Neural cell (in vitro differentiated cells): ENCODE measurements at regions not wholly inside any gene's neighbourhood (a gene's known extent, or its start where the extent isn't known, plus 50 kb on each side); places are given as distances from the start of the nearest gene placed in this dataset.
A peak's percentile ranks its signal among the peaks of the same experiment; 100 is the strongest.

Experiments
- H2AFZ ChIP-seq: fragments of 200-600, 300-800 bp; sonication (generic), shearing (Covaris generic); 2 replicates; pipeline ENCODE4 v1.6.0; 2014; ENCODE audit warnings: low read depth, mild to moderate bottlenecking, antibody characterized with exemption, low read length, moderate library complexity
- H3F3A ChIP-seq: fragments of 200-600 bp; shearing (Covaris generic); 2 replicates; pipeline ENCODE4 v1.6.1; 2016; ENCODE audit warnings: mild to moderate bottlenecking, moderate library complexity, mixed read lengths, antibody characterized with exemption, low read length; ENCODE audit not compliant: insufficient read depth, poor library complexity, severe bottlenecking
- H3K27ac ChIP-seq: fragments of 200-600, 300-800 bp; sonication (generic), shearing (Covaris generic); 2 replicates; pipeline ENCODE4 v1.5.1; 2014; ENCODE audit warnings: mild to moderate bottlenecking, low read length, moderate library complexity
- H3K27me3 ChIP-seq: fragments of 300-800, 200-600 bp; sonication (generic), shearing (Covaris generic); 2 replicates; pipeline ENCODE4 v1.6.0; 2014; ENCODE audit warnings: mild to moderate bottlenecking, low read depth, low read length, moderate library complexity; ENCODE audit not compliant: insufficient read depth
- H3K36me3 ChIP-seq: fragments of 300-800, 200-600 bp; sonication (generic), shearing (Covaris generic); 2 replicates; pipeline ENCODE4 v1.5.1; 2014; ENCODE audit warnings: mild to moderate bottlenecking, antibody characterized with exemption, low read length, moderate library complexity; ENCODE audit not compliant: insufficient read depth
- H3K4me2 ChIP-seq: fragments of 300-800, 200-600 bp; sonication (generic), shearing (Covaris generic); 2 replicates; pipeline ENCODE4 v1.6.0; 2014; ENCODE audit warnings: mild to moderate bottlenecking, low read length
- H3K4me3 ChIP-seq: fragments of 300-800, 200-600 bp; sonication (generic), shearing (Covaris generic); 2 replicates; pipeline ENCODE4 v1.5.1; 2014; ENCODE audit warnings: mild to moderate bottlenecking, low read length, moderate library complexity
- H3K79me2 ChIP-seq: fragments of 200-600 bp; shearing (Covaris generic); replicated peaks from 2 replicates; pipeline ENCODE4 v1.6.0; 2014; ENCODE audit warnings: mild to moderate bottlenecking, low read length, moderate library complexity; ENCODE audit not compliant: insufficient read depth
- H3K9ac ChIP-seq: fragments of 300-800, 200-600 bp; sonication (generic), shearing (Covaris generic); 2 replicates; pipeline ENCODE4 v1.6.1; 2016; ENCODE audit warnings: mild to moderate bottlenecking, low read length, mixed read lengths
- H3K9me2 ChIP-seq: fragments of 200-600 bp; shearing (Covaris generic); 2 replicates; pipeline ENCODE4 v1.6.1; 2016; ENCODE audit warnings: mild to moderate bottlenecking, low read length, mixed read lengths; ENCODE audit not compliant: insufficient read depth
- H3K9me3 ChIP-seq: fragments of 200-600, 300-800 bp; sonication (generic), shearing (Covaris generic); 2 replicates; pipeline ENCODE4 v1.6.1; 2016; ENCODE audit warnings: mild to moderate bottlenecking, mixed run types, low read length, moderate library complexity, mixed read lengths
- H4K20me1 ChIP-seq: fragments of 200-600 bp; shearing (Covaris generic); 2 replicates; pipeline ENCODE4 v1.6.1; 2016; ENCODE audit warnings: mild to moderate bottlenecking, mixed run types; ENCODE audit not compliant: insufficient read depth
- EP300 ChIP-seq: fragments of 450-650 bp; conservative IDR thresholded peaks from 2 replicates; pipeline ENCODE4 v1.6.1; 2014; ENCODE audit warnings: antibody characterized with exemption, mild to moderate bottlenecking, moderate library complexity; ENCODE audit not compliant: poor library complexity, severe bottlenecking
- EZH2 ChIP-seq: fragments of 200-600, 300-800 bp; shearing (Covaris generic), sonication (generic); IDR thresholded peaks from 2 replicates; pipeline ENCODE4 v1.6.1; 2014; ENCODE audit warnings: antibody characterized with exemption, low read length, borderline replicate concordance, mild to moderate bottlenecking; ENCODE audit not compliant: insufficient read depth, poor library complexity, severe bottlenecking
- MXI1 ChIP-seq: fragments of 450-650 bp; conservative IDR thresholded peaks from 2 replicates; pipeline ENCODE4 v1.6.1; 2014; ENCODE audit warnings: antibody characterized with exemption, mild to moderate bottlenecking; ENCODE audit not compliant: poor library complexity, severe bottlenecking
- POLR2AphosphoS5 ChIP-seq: IDR thresholded peaks from 2 replicates; pipeline ENCODE4 v1.6.1; 2012
- RAD21 ChIP-seq: fragments of 450-650 bp; conservative IDR thresholded peaks from 2 replicates; pipeline ENCODE4 v1.6.1; 2014; ENCODE audit warnings: antibody characterized with exemption, mild to moderate bottlenecking, moderate library complexity
- SMC3 ChIP-seq: fragments of 450-650 bp; conservative IDR thresholded peaks from 2 replicates; pipeline ENCODE4 v1.6.1; 2014; ENCODE audit warnings: antibody characterized with exemption, mild to moderate bottlenecking, moderate library complexity; ENCODE audit not compliant: poor library complexity
- TAF1 ChIP-seq: IDR thresholded peaks from 2 replicates; pipeline ENCODE4 v1.6.1; 2012; ENCODE audit warnings: low read depth
- TF ChIP-seq, protein P1 (sequence below): fragments of 450-650 bp; IDR thresholded peaks from 2 replicates; pipeline ENCODE4 v1.5.1; 2014; ENCODE audit warnings: antibody characterized with exemption, mild to moderate bottlenecking, moderate library complexity; ENCODE audit not compliant: poor library complexity, severe bottlenecking
- TF ChIP-seq, protein P2 (sequence below): IDR thresholded peaks from 2 replicates; pipeline ENCODE4 v1.6.1; 2012; ENCODE audit warnings: borderline replicate concordance

GRCh38 chr7:108722561-108722960 is 152.9 kb downstream of the DNAJB9 start:
- Histone ChIP-seq H3K36me3 (no peaks in the 10 kb centered on the region), H3K4me3 (no peak overlapping the region), H3K9ac (no peak overlapping the region), H3K4me2 (peak overlapping the region; percentile 49), H3K9me3 (no peaks in the 10 kb centered on the region), H3K27me3 (no peaks in the 10 kb centered on the region), H4K20me1 (no peaks in the 10 kb centered on the region), H2AFZ (no peak overlapping the region), H3K9me2 (no peaks in the 10 kb centered on the region), H3F3A (peaks cover 6% of the 10 kb centered on the region), H3K79me2 (no peaks in the 10 kb centered on the region), H3K27ac (peak overlapping the region; percentile 73)
- TF ChIP-seq, protein P1, sequence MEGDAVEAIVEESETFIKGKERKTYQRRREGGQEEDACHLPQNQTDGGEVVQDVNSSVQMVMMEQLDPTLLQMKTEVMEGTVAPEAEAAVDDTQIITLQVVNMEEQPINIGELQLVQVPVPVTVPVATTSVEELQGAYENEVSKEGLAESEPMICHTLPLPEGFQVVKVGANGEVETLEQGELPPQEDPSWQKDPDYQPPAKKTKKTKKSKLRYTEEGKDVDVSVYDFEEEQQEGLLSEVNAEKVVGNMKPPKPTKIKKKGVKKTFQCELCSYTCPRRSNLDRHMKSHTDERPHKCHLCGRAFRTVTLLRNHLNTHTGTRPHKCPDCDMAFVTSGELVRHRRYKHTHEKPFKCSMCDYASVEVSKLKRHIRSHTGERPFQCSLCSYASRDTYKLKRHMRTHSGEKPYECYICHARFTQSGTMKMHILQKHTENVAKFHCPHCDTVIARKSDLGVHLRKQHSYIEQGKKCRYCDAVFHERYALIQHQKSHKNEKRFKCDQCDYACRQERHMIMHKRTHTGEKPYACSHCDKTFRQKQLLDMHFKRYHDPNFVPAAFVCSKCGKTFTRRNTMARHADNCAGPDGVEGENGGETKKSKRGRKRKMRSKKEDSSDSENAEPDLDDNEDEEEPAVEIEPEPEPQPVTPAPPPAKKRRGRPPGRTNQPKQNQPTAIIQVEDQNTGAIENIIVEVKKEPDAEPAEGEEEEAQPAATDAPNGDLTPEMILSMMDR, result no peak
- TF ChIP-seq, protein P2, sequence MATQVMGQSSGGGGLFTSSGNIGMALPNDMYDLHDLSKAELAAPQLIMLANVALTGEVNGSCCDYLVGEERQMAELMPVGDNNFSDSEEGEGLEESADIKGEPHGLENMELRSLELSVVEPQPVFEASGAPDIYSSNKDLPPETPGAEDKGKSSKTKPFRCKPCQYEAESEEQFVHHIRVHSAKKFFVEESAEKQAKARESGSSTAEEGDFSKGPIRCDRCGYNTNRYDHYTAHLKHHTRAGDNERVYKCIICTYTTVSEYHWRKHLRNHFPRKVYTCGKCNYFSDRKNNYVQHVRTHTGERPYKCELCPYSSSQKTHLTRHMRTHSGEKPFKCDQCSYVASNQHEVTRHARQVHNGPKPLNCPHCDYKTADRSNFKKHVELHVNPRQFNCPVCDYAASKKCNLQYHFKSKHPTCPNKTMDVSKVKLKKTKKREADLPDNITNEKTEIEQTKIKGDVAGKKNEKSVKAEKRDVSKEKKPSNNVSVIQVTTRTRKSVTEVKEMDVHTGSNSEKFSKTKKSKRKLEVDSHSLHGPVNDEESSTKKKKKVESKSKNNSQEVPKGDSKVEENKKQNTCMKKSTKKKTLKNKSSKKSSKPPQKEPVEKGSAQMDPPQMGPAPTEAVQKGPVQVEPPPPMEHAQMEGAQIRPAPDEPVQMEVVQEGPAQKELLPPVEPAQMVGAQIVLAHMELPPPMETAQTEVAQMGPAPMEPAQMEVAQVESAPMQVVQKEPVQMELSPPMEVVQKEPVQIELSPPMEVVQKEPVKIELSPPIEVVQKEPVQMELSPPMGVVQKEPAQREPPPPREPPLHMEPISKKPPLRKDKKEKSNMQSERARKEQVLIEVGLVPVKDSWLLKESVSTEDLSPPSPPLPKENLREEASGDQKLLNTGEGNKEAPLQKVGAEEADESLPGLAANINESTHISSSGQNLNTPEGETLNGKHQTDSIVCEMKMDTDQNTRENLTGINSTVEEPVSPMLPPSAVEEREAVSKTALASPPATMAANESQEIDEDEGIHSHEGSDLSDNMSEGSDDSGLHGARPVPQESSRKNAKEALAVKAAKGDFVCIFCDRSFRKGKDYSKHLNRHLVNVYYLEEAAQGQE, result no peak

DNA sequence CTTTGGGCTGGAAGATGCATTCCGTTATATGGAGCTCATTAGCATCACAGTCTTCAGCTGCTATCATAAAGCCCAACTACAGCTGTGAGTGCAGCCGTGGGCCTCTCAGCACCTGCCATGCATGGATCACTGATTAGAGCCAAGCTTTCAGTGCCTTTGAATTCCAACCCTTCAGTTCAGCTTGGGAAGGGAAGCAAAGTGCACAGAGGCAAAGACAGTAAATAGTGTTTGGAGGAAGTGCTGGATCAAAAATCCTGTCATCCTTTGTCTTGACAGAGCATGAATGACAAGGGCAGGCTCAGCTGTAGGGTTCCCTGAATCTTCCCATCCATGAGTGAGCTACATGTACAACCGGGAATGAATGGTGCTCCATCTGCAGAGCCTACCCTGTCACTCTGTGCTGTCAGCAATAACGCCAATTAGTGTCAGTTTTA is 153.7 kb downstream of the DNAJB9 start:
- peak overlapping the region; percentile 52 for H3K4me3 ChIP-seq
- TF ChIP-seq RAD21 (peak; percentile 30), POLR2AphosphoS5 (peak; percentile 81), MXI1 (no peak), EP300 (peak; percentile 95), TAF1 (no peak), EZH2 (no peak), SMC3 (no peak)
- TF ChIP-seq, protein P2, result peak; percentile 96
- TF ChIP-seq, protein P1, result no peak
- peak overlapping the region; percentile 49 for H3K4me2 ChIP-seq
- H2AFZ ChIP-seq, result no peak overlapping the region
- H3K27me3 ChIP-seq, result no peaks in the 10 kb centered on the region
- H3K9me3 ChIP-seq, result no peaks in the 10 kb centered on the region
- no peaks in the 10 kb centered on the region for H3K9me2 ChIP-seq
- no peaks in the 10 kb centered on the region for H3K36me3 ChIP-seq
- H4K20me1 ChIP-seq, result no peaks in the 10 kb centered on the region
- H3F3A ChIP-seq, result peaks cover 6% of the 10 kb centered on the region
- peak overlapping the region; percentile 73 for H3K27ac ChIP-seq
- H3K79me2 ChIP-seq, result no peaks in the 10 kb centered on the region
- peak overlapping the region; percentile 27 for H3K9ac ChIP-seq
